HG03442 (cell line): ENCODE measurements at regions not wholly inside any gene's neighbourhood (a gene's known extent, or its start where the extent isn't known, plus 50 kb on each side); places are given as distances from the start of the nearest gene placed in this dataset.
"Not testable (repeated sequence)": the region's sequence is repeated elsewhere in the genome, so short reads cannot be mapped to it uniquely, and the experiment has no call there.

Experiments
- ATAC-seq: cut with Tn5 transposase; IDR thresholded peaks from one replicate; pipeline ENCODE4 v1.9.1; 2021; ENCODE audit warnings: mild to moderate bottlenecking, moderate library complexity; ENCODE audit not compliant: unreplicated experiment

GRCh38 chr20:5453745-5454144 lies 137.0 kb upstream of the PROKR2 start:
- not testable (repeated sequence) for ATAC-seq

DNA sequence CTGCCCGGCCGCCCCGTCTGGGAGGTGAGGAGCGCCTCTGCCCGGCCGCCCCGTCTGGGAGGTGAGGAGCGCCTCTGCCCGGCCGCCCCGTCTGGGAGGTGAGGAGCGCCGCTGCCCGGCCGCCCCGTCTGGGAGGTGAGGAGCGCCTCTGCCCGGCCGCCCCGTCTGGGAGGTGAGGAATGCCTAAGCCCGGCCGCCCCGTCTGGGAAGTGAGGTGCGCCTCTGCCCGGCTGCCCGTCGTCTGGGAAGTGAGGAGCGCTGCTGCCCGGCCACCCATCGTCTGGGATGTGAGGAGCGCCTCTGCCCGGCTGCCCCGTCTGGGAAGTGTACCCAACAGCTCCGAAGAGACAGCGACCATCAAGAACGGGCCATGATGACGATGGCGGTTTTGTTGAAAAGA lies 136.6 kb upstream of the PROKR2 start:
- ATAC-seq, result not testable (repeated sequence)

- ATAC-seq, result not testable (repeated sequence)
Measured at GRCh38 chr20:5452691-5453090, 135.9 kb upstream of the PROKR2 start.

DNA sequence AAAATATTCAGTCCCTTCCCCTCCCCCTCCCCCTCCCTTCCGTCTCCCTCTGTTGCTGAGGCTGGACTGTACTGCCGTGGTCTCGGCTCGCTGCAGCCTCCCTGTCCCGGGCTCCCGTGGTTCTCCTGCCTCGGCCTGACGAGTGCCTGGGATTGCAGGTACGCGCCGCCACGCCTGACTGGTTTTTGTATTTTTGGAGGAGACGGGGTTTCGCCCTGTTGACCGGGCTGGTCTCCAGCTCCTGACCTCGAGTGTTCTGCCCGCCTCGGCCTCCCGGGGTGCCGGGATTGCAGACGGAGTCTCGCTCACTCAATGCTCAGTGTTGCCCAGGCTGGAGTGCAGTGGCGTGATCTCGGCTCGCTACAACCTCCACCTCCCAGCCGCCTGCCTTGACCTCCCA lies 135.5 kb upstream of the PROKR2 start:
- not testable (repeated sequence) for ATAC-seq

GRCh38 chr20:5451643-5452210 lies 135.0 kb upstream of the PROKR2 start:
- no peak for ATAC-seq

DNA sequence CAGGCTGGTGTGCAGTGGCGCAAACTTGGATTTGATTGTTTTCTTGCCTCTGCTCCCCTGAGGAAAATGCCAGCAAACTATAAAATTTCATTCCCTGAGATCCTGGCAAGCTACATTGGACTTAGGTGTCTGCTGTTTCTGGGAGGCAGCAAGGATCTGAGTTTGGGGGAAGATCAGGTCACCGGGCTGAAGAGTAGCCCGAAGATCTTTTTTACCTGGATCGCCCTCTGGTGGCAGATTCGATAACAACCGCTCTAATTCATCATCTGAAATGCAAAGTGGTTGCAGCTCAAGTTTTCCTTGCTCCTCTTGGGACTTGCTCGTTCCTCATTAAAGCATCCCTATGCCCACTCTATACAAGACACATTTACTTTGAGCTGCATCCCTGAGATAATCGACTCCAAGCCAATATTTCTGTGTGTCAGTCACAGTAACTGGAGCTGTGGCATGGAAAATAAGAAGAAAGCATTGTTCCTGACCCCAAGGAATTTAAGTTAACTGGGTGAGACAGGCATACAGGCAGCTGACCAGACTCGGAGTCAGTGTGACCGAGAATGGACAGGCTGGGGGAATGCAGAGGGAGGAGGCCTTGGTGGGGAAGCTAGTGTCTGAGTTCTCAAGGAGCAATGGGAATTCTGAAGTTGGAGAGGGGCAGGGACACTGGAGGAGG lies 131.8 kb upstream of the PROKR2 start:
- ATAC-seq, result no peak

- ATAC-seq, result no peak
Measured at GRCh38 chr20:5447188-5447587, 130.4 kb upstream of the PROKR2 start.

DNA sequence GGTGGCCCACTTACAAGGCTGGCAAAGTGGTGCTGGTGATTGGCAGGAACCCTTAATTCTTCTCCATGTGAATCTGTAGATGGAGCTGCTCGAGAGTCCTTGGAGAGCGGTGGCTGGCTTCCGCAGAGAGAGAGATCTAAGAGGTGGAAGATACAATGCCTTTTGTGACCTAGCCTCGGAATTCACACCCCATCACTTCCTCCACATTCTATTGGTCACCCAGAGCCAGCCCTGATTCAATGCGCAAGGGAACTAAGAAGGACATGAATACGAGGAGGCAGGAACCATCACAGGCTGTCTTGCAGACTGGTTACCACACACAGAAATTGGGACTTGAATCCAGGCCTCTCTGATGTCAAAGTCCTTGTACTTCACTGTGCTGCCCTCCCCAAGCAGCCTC lies 128.9 kb upstream of the PROKR2 start:
- no peak for ATAC-seq

DNA sequence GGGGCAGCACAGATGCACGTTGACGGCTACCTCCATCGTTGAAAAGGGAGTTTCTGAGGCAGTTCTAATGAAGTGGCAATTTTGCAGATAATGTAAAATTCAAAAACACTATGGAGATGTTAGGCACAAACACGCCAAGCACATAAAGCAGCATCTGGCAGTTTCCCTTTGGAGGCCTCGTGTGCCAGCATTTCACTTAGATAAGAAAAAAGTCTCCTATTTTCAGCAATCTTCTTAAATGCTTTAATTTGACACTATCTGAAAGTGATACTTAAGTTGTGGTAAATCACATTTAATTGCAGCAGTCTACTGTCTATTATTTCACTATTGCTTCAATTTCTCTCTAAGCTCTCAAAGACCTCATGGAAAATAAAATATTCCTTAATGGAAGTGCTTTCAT lies 125.3 kb upstream of the PROKR2 start:
- ATAC-seq, result no peak

- no peak for ATAC-seq
Measured at GRCh38 chr20:5434116-5434515, 117.4 kb upstream of the PROKR2 start.

DNA sequence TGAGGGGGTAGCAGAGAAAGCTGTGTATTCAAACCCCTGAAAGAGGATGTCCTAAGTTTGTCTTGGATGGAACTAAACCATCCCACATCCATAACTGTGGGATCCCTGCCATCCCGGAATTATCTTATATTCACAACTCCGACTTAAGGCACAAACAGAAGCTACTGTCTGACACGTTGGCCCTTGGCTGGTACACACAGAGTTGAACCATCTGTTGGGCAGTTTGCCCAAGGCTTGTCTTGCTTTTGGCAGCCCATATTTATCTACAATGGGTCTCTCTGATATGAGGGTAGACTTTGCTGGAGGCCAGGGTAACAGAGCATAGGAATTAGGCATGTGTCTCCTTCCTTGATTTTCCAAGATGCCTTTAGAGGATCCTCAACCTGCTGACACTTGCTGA lies 116.6 kb upstream of the PROKR2 start:
- no peak for ATAC-seq

DNA sequence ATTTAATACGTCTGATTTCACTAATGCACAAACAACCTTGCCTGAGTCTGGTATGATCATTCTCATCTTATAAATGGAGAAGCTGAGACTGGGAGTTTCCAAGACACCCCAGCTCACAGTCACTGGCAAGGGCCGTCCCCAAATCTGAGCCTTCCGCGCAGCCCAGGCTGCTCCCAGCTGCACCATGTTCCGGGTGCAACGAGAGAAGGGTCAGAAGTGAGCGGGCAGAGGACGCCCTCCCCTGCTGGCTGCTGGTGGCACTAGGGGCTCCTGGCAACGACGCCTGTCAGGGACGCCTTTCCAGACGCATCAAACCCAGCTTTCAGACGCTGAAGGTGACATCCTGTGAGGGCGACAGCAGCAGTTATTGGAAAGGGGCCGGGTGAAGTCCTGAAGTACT lies 115.3 kb upstream of the PROKR2 start:
- ATAC-seq, result no peak

DNA sequence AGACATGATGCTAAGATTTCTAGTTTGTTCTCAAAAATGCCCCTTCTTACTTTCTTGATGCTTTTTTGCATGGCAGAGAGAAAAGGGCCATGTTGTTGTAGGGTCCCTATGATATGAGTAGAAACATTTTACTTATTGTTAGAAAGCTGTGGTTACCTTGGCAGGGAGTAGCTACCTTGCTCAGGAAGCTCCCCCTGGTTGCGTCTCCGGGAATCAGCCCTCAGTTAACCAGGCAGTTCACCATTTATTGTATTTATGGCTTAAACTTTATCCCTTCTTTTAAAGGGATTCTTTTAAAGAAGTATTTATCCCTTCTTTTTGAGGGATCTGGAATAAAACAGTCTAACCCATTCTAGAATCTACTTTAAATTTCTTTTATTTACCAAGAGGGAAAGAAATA lies 113.9 kb upstream of the PROKR2 start:
- ATAC-seq, result no peak

DNA sequence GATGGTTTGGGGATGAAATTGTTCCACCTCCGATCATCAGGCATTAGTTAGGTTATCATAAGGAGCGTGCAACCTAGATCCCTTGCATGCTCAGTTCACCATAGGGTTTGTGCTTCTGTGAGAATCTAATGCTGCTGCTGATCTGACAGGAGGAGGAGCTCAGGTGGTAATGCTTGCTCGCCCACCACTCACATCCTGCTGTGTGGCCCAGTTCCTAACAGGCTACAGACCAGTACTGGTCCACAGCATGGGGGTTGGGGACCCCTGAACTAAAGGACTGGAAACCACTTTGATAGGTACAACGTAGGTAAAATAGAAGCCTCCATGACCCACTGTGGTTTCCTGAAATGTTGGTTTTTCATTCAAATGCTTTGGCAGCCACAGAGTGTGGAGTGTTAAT lies 109.3 kb upstream of the PROKR2 start:
- no peak for ATAC-seq

DNA sequence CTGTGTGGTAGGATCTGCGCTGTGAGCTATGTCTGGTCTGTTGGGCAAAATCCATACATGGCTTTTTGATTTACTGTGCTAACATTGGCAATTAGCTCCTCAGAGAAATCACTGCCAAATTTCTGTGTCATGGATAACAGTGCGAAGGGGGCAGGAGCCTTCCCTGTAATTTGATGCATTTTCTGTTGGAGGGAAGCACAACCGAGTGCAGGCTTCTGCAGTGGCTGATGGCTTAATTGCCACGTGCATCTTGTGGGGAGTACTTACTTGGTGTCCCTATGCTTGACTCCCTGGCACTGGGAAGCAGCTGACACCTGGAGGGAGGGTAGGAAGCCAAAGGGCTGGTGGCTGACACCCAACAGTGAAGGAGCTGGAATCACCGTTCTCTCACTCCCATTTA lies 99.3 kb upstream of the PROKR2 start:
- ATAC-seq, result no peak

- no peak for ATAC-seq
Measured at GRCh38 chr20:5413394-5413793, 96.6 kb upstream of the PROKR2 start.

GRCh38 chr20:5410470-5410869 lies 93.7 kb upstream of the PROKR2 start:
- ATAC-seq, result no peak

GRCh38 chr20:5402903-5403531 lies 86.3 kb upstream of the PROKR2 start:
- peak; percentile 66 for ATAC-seq

GRCh38 chr20:5401277-5401875 lies 84.6 kb upstream of the PROKR2 start:
- ATAC-seq, result no peak

- ATAC-seq, result no peak
Measured at GRCh38 chr20:5400164-5400762, 83.5 kb upstream of the PROKR2 start.

GRCh38 chr20:5397393-5397792 lies 80.6 kb upstream of the PROKR2 start:
- no peak for ATAC-seq
